RKO (cell line): ENCODE measurements at regions not wholly inside any gene's neighbourhood (a gene's known extent, or its start where the extent isn't known, plus 50 kb on each side); places are given as distances from the start of the nearest gene placed in this dataset.

Experiments
- DNase-seq: peaks from one replicate; pipeline ENCODE4 v3.0.0-alpha.2; 2016; ENCODE audit warnings: low spot score

DNA sequence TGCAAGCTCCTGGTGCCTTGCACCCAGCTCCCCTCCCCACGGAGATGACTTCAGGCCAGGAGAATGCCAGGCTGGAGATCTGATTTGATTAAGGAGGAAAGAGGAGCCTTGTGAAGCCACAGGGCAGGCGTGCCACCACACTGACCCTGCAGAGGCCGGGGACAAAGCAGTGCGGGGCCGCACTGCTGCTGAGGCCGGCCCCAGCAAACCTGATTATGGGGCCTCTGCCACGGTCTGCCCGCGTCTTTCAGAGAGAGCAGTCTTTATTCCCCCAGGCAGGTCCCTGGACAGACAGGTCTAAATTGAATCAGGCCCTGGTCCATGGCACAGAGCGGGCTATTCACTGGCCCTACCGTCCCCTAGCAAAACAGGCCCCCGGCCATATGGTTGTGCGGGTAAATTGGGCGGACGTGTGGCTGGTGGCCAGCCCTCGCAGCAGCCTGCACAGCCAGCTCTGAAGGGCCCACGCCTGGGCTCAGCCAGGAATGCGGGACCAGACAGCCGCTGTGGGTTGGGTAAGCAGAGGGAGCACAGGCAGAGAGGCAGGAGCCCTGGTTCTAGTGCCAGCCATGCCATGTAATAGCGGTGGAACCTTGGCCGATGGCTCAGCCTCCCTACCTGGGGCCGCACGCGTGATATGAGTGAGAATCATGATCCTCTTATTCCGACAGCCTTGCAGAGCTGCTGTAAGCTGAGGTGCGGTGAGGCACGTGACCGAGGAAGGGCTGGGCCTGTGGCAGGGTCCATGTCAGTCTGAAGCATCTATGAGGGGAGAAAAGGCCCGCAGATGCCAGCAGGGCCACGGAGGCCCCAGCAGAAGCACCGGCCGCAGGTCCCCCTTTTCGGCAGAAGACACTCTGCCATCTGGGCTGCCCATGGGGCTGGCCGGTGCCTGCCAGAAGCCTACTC, 97.3 kb upstream of the MYCN start:
- DNase-seq, result no peak

DNA sequence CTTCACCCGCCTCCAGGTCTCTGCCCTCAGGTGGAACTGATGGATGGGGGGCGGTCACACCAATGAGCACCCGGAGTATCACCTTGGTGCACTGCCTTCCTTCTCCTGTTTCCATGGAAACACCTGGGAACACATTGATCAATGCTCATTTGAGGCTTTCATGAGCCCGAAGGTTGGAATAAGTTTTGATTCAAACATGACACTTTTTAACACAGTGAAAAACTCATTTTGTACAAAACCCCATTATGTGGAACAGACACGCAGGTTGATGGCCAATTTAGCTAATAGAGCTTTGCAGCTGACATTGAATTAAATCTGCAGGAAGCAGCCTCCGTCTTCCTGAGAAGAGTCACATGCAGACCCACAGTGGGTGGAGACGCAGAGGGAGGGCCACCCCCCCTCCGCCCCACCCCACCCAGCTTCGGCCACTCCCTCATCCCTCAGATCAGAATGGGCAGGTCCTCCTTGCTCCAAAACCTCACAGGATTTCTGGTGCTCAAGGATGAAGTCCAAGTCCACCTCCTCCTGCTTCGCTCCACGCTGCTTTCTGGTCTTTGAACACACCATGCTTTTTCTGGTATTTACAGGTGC, 96.0 kb upstream of the MYCN start:
- no peak for DNase-seq

DNA sequence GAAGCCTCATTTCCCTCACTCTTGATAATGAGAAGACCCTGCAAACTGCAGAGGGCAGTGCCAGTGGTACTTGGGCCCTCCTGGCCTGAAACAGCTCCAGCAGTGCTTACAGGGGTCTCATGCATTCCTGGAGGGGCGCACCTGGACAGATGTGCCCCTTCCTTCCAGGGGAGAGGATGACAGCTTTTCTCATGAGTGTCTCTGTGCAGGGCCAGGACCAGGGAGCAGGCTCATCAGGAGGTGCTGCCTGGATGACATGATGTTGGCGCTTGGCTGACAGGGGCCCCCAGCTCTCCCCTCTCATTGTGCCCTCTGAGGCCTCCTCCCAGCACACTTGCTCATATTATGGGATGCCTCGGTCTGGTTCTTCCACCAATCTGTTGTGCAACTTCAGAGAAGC, 95.1 kb upstream of the MYCN start:
- no peak for DNase-seq

GRCh38 chr2:15845737-15846405, 94.5 kb upstream of the MYCN start:
- no peak for DNase-seq

DNA sequence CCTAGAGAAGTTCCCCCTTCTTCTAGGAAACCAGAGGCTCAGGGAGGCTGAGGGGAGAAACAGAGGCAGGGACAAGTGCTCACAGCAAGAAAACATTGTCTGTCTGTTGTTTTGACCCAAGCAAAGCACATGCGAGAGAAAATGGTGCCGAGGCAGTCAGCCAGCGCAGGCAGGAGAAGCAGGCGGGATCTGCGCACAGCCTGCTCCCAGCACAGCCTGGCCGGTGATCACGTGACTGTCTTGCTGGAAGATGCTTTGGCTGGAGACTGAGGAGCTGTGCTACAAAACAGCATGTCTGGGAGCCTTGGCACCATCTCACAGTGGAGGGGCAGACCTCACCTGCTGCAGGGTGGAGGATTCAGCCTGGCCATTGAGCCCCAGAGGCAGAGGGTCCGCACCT, 93.7 kb upstream of the MYCN start:
- no peak for DNase-seq

GRCh38 chr2:15850534-15850933, 89.8 kb upstream of the MYCN start:
- no peak for DNase-seq

DNA sequence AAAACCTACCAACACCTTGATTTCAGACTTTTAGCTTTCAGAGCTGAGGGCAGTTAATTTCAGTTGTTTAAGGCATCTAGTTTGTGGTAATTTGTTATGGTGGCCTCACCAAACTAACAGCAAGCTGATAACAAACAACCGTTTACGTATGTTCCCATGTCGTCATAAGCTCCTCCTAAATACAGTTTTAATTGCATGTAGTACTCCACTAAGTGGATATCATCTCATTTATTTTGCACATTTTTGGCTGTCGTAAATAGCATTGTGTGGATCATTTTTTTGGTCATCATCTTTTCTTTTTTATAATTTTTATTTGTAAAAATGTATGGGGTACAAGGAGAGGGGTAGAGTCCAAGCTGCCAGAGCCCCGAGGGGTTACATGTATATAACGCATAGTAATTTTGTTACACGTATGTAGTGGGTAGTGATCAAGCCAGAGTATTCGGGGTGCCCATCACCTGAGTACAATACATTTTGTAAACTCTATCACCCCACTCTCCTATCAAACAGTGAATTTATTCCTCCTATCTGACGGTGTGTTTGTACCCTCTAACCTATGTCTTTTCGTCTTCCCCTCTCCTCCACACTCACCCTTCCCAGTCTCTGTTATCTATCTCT, 89.2 kb upstream of the MYCN start:
- DNase-seq, result no peak

GRCh38 chr2:15852811-15853210, 87.5 kb upstream of the MYCN start:
- DNase-seq, result no peak

GRCh38 chr2:15853903-15854302, 86.4 kb upstream of the MYCN start:
- DNase-seq, result no peak

GRCh38 chr2:15855766-15856260, 84.5 kb upstream of the MYCN start:
- no peak for DNase-seq

- no peak for DNase-seq
Measured at GRCh38 chr2:15856318-15856717, 84.0 kb upstream of the MYCN start.

DNA sequence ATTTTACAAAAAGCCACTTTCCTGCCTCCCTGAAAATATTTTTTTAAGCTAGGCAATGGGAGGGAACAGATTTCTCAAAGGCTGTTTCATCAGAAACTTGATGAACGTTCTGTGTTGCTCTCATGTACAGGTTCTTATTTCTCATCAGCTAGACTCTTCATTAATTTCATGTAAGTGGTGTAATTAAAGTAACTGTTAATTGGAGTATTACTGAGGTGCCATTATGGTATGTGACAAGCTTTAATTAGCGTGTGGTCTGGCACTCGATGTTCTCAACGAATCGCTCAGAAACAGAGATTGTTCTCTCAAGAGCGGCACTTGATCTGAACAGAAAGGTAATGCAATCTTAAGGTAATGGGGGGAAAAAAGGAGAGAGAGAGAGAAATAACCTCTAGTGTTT, 81.9 kb upstream of the MYCN start:
- DNase-seq, result no peak

DNA sequence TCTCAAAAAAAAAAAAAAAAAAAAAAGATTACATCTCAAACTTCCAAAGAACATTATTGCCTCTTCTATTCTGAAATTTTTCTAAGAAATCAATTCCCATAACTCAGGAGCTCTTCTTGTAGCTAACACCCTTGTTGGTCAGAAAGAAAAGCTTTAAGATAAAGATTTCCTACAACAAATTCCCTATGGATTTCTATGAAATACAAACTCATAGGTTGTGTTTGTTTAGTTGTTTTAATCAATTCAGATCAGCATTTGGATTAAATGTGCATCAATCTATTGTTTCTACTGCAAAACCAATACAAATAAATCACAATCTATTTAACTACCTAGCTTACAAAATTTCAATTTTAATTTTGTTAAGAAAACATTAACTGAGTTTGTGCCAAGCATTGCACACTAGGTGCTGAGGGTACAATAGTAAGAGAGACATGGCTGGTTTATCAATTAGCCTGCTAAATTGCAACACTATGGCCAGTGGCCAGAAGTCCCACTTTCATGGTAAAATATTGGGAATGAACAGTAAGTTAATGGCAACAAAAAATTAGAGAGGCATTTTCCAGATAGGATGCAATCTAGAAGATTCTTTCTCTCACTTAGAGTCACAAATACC, 80.2 kb upstream of the MYCN start:
- DNase-seq, result no peak

GRCh38 chr2:15860760-15861159, 79.6 kb upstream of the MYCN start:
- DNase-seq, result no peak

GRCh38 chr2:15861172-15861822, 79.1 kb upstream of the MYCN start:
- no peak for DNase-seq

DNA sequence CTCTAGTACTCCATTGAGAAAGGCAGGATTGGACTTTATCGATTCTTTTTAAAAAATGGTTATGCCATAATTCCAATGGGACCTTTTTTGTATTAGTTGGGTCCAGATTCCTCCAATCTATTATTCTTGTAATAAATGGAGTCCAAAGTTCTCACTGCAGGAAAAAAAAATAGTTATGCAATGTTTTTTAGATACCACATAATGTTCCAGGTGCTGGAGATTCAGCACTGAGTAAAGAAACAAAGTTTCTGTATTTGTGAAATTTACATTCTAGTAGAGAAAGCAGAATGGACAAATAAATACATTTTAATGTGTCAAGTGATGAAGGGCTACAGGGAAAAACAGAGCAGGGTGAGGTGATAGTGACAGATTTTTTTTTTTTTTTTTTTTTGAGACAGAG, 78.5 kb upstream of the MYCN start:
- DNase-seq, result no peak

GRCh38 chr2:15863089-15863488, 77.3 kb upstream of the MYCN start:
- no peak for DNase-seq

GRCh38 chr2:15863494-15864175, 76.7 kb upstream of the MYCN start:
- DNase-seq, result no peak

DNA sequence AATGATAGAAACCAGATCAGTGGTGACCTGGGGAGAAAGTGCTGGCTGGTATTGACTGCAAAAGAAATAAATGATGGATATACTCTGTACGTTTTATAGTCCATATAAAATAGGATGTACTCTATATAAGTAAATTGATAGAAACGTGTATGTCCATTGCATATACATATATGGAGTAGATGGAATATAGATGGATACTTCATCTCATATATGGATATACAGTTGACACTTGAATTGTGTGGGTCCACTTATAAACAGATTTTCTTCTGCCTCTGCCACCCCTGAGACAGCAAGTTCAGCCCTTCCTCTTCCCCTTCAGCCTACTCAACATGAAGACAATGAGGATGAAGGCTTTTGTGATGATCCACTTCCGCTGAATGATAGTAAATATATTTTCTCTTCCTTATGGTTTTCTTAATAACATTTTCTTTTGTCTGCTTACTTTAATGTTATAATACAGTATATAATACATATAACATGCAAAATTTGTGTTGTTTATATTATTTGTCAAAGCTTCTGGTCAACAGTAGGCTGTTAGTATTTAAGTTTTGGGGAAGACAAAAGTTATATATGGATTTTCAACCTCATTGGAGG, 76.1 kb upstream of the MYCN start:
- DNase-seq, result no peak

GRCh38 chr2:15865923-15866322, 74.4 kb upstream of the MYCN start:
- no peak for DNase-seq
